HG03060 (cell line): ENCODE measurements at regions not wholly inside any gene's neighbourhood (a gene's known extent, or its start where the extent isn't known, plus 50 kb on each side); places are given as distances from the start of the nearest gene placed in this dataset.

Source experiments
- ATAC-seq: cut with Tn5 transposase; IDR thresholded peaks from one replicate; pipeline ENCODE4 v1.9.1; 2021; ENCODE audit warnings: low read depth, moderate number of reproducible peaks; ENCODE audit not compliant: unreplicated experiment

DNA sequence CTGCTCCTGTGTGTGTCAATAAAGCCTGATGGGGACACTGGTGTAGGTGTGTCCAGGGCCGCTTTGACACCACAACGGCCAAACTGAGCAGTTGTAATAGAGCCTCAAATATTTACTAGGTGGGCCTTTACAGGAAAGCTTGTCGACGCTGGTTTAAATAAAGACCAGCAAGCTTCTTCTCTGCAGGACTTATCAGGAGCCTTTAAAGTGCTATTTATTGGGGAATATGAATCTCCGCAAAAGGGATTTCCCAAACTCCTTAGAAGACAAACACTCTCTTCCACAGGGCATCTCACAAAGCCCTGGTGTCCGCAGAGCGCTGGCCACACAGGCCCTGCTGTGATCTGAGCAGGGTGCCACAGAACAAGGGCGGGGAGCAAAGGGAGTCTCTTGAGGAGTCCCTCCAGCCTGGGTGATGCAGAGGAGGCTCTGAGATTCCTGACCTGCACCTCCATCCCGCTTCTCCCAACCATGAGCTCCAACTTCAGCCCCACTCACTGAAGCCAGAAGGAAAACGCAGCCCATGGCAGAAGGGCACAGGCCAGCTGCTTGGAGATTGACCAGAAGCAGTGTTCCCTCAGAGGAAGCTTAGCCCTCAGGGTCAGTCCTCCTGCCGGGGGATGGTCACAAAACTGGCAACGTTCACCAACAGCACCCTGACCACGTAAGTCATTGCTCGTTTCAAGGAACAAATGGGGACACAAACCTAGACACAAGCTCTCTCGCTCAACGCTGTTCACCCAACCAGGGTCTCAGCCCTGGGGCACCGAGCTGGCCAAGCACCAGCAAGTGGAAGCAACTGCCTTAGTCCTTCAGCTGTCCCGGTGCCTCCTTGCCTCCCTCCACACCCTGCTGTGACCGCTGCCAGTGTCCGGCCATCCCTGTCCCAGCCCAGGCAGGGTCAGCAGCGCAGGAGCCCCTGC lies 129.5 kb downstream of the OAT start:
- ATAC-seq: no peak

GRCh38 chr10:124288486-124288885 lies 130.2 kb downstream of the OAT start:
- no peak for ATAC-seq

GRCh38 chr10:124287791-124288190 lies 130.9 kb downstream of the OAT start:
- no peak for ATAC-seq

- no peak for ATAC-seq
These were observed 131.5 kb downstream of the OAT start for GRCh38 chr10:124287071-124287685.

DNA sequence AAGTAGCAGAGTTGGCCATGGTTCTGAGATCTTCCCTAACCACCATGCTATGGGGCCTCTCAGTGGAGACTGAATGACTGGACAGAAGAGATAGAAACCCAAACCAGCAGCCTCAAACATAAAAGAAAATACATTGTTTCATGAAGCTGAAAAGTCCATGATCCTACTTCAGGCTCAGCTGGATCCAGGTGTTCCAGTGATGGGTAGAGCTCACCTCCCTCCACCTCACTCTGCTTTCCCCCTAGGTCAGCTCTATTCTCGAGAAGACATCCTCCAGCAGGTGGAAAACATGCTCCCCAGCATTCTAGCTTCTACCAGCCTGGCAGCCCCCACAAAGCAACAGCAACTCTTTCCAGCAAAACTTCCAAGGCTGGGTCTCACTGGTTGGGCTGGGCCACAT lies 132.1 kb downstream of the OAT start:
- ATAC-seq: no peak

DNA sequence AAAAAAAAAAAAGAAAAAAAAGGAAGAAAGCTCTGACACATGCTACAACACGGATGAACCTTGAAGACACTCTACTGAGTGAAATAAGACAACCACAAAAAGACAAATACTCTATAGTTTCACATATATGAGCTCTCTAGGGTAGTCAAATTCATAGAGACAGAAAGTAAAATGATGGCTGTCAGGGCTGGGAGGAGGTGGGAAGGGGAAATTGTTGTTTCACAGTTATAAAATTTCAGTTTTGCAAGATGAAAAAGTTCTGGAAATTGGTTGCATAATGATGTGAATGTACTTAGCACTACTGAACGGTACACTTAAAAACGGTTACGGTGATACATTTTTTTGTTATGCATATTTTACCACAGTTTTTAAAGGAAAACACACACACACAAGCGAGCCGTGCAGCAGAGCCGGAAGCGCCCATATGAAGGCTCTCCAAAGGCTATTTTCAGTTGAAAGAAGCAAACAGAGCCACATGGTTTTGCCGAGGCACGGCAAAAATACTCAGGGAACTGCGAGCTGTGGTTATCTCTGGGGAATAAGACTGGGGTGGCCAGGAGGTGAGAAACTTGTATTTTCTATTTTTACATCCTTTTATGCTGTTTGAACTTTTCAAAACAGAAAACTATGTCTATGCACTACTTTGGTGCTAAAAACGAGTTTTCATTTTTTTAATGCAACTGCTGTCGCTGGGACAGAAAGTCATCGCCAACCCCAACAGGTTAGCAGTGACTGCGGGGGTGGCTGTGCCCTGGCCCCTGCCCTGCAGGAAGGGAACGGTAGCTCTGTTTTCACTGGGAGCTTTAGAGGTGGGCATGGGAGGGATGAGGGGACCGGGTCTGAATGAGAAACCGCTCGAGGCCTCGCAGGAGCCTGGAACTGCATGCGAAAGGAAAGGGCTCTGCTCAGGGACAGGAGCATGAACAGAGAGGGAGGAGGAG lies 132.9 kb downstream of the OAT start:
- peak; percentile 50 for ATAC-seq

DNA sequence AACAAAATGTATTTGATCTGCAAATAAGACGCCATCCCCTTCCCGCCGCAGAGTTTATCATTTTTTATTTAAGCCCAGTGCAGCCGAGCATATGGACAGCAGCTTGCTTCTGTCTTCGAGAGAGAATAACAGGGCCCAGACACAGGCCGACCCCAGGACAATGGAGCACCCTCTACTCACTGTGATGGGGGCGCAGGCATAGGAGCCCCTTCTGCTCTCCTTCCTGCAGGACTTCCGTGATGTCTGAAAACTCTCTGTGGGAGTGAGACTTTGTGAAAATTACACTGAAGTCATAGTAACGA lies 134.8 kb downstream of the OAT start:
- no peak for ATAC-seq

DNA sequence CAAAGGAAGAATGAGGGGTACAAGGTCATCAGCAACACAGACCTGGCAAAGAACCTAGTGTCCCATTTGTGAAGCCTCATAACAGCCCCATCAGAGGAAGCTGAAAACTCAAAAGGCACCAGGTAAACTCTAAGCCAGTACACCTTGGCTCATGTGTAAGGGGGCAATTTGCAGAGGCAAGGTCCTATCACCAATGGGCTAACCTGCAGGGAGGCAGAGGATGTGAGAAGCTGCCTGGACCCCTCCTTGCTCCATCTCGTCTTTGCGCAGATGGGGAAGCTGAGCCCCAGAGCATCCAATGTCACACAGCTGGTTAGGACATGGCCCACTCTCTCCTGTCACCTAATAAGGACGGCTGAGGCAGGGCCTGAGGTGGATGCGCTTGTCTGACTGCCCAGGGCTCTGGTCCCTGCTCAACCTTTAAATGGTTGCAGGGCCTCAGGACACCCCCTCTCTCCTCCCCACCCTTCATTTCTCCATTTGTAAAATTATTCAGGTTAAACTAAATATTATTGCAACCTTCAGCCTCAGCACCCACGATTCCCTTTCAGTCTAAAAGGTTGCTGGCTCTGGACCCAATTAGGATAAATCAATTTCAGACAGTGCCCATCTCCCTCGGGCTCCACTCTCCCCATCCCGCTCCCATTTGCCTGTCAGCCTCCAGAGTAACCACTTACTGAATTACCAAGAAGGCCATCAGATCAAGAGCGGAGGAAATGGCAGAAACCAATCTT lies 135.3 kb downstream of the OAT start:
- ATAC-seq: no peak

- no peak for ATAC-seq
These were observed 136.4 kb downstream of the OAT start for GRCh38 chr10:124282326-124282725.

DNA sequence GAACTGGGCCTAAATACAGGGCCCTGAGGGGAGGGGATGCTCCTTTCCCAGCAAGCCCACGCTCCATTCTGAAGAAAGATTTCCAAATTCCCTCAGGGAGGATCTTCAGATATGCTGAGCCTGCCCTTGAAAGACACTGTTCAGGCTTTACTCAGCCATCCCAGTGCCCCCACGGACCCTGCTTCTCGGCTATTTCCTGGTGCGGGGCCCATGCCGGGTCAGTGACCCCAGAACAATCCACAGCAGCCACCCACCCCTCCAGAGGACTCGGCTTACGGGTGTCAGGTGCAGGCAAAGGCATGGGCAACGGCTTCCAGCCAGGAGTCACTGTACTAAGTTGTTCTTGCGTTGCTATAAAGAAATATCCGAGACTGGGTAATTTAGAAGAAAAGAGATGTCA lies 137.1 kb downstream of the OAT start:
- no peak for ATAC-seq

DNA sequence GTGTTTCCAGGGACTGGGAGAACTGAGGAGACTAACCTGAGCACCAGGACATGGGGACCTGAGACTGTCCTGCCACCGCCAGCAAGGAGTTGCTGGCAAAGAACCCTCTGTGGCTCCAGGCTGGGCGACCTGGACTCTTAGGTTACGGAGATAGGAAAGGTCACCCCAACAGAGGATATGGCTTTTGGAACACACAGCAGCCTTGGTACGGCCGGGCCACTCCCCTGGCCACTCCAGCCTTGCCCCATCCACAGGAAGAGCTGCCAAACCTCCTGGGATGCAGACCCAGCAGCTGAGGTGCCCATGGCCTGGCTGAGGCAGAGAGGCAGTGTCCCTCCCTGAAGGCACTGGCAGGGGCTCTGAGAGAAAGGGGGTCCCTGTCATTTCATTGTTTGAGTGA lies 137.8 kb downstream of the OAT start:
- ATAC-seq: no peak

- no peak for ATAC-seq
These were observed 138.8 kb downstream of the OAT start for GRCh38 chr10:124279882-124280281.

DNA sequence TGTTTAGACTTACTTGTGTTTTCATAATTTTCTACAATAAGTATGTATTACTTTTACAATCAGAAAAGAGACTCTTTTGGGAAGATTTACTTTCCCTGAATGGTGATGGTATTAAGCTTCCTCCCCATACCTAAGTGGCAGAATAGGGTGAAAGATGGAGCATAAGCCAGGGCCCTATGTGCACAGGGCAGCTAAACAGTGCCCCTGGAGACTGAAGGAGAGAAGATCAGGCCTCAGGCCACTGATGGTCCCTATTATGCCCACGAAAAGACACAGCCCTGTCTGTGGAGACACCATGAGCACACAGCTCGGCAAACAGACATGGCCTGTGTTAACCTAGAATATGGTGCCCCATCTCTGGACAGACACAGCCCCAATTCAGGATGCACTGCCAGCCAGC lies 139.4 kb downstream of the OAT start:
- no peak for ATAC-seq

GRCh38 chr10:124278356-124278755 lies 140.4 kb downstream of the OAT start:
- ATAC-seq: no peak

DNA sequence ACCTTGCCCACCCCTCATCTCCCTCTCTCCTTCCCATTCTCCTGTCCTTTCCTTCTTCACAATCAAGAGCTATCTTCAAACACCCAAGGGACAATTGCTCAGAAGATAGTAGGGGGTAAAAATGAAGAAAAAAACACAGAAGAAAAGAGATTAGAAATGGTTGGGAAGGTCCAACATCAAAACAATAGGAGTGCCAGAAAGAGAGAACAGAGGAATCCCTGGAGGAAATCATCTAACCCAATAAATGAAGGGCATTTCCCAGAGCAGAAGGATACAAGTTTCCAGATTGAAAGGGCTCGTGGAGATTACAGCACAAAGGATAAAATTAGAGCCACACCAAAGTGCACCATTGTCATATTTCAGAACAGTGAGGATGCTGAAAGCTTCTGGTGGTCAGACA lies 145.6 kb downstream of the OAT start:
- no peak for ATAC-seq

DNA sequence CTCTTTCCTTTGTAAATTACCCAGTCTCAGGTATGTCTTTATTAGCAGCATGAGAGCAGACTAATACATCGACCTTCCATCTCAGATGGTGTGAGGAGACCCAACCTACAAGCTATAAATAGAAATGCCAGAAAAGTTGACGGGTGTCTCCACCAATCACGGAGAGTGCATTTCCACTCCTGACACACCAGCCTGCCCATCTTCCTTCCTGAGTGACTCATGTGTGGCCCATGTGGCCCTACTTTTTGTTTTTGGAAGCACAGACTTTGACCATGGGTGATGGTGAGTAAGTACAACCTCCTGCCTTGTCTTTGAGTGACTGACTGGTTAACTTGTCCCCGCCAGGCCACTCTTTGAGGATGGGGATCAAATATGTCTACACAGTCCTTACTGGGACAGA lies 147.0 kb downstream of the OAT start:
- no peak for ATAC-seq

- no peak for ATAC-seq
These were observed 148.0 kb downstream of the OAT start for GRCh38 chr10:124270530-124271327.

DNA sequence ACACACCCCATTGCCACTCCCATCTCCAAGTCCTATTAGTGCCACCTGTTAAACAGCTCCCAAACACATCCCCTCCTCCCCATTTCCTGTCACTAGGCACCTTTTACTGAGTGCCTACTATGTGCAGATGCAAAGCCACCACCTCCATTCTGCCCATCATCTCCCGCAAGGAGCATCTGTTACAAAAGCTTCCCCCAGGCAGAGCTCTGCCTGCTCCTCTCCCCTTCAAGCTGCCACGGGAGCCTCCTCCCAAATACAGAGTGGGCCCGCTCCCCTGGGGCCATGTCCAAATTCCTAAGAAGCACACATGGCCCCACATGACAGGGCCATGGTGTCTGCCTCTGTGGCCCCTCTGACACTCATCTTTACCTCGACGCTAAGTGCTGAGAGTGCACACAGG lies 149.7 kb downstream of the OAT start:
- no peak for ATAC-seq

- ATAC-seq: no peak
These were observed 150.7 kb downstream of the OAT start for GRCh38 chr10:124267911-124268549.
